Common myeloid progenitor, CD34-positive (primary cell): ENCODE measurements at regions not wholly inside any gene's neighbourhood (a gene's known extent, or its start where the extent isn't known, plus 50 kb on each side); places are given as distances from the start of the nearest gene placed in this dataset.

Source experiments
- CTCF ChIA-PET: fragments of 350-600 bp; sonication (Branson Sonifier 250); formaldehyde crosslinking; loops from one replicate; lab custom pipeline; 2021; ENCODE audit warnings: antibody characterized with exemption; lab: Charles Lee
- POLR2A ChIA-PET: fragments of 350-600 bp; sonication (Branson Sonifier 250); formaldehyde crosslinking; loops from one replicate; lab custom pipeline; 2021; ENCODE audit warnings: antibody characterized with exemption; lab: Charles Lee
- DNase-seq, 3 donors: peaks; one replicate each; pipeline versions ENCODE4 v3.0.0 to v3.0.0-alpha.2; 2013
- H3K27ac ChIP-seq, 2 experiments: 1 replicate in 1 of 2; 2 replicates in 1 of 2; pipeline ENCODE4 v1.7.0; 2013; ENCODE audit warnings: inconsistent platforms in 2 of 2, low read length in 2 of 2, mild to moderate bottlenecking in 2 of 2, low read depth in 1 of 2, moderate library complexity in 1 of 2; ENCODE audit not compliant: severe bottlenecking in 2 of 2, insufficient read depth in 1 of 2, poor library complexity in 1 of 2
- H3K27me3 ChIP-seq, 5 experiments: replicated peaks in 2 of 5; 1 replicate in 3 of 5; 2 replicates in 2 of 5; pipeline versions ENCODE4 v1.6.1 to v1.7.0; 2013; ENCODE audit warnings: low read length in 4 of 5, mild to moderate bottlenecking in 2 of 5, moderate library complexity in 2 of 5, inconsistent platforms in 1 of 5; ENCODE audit not compliant: insufficient read depth in 5 of 5, control insufficient read depth in 4 of 5
- H3K36me3 ChIP-seq, 4 experiments: 1 replicate in 2 of 4; 2 replicates in 2 of 4; pipeline versions ENCODE4 v1.6.1 to v1.7.0; 2013; ENCODE audit warnings: low read length in 3 of 4, control low read depth in 1 of 4, mild to moderate bottlenecking in 1 of 4; ENCODE audit not compliant: control insufficient read depth in 4 of 4, insufficient read depth in 4 of 4
- H3K4me1 ChIP-seq, 4 experiments: 1 replicate in 3 of 4; 2 replicates in 1 of 4; pipeline versions ENCODE4 v1.6.1 to v1.7.1; 2013; ENCODE audit warnings: low read length in 3 of 4, mild to moderate bottlenecking in 3 of 4, control low read depth in 1 of 4, inconsistent platforms in 1 of 4, moderate library complexity in 1 of 4; ENCODE audit not compliant: control insufficient read depth in 4 of 4, insufficient read depth in 4 of 4; ENCODE audit errors: control extremely low read depth in 1 of 4
- H3K4me3 ChIP-seq, 7 experiments: 1 replicate in 4 of 7; 2 replicates in 3 of 7; pipeline versions ENCODE4 v1.5.1 to v1.7.0; 2013; ENCODE audit warnings: mild to moderate bottlenecking in 7 of 7, low read length in 6 of 7, moderate library complexity in 6 of 7, inconsistent platforms in 2 of 7, low read depth in 2 of 7, control low read depth in 1 of 7; ENCODE audit not compliant: insufficient read depth in 4 of 7, control insufficient read depth in 1 of 7; ENCODE audit errors: extremely low read depth in 1 of 7
- H3K9me3 ChIP-seq, 5 experiments: 1 replicate in 4 of 5; 2 replicates in 1 of 5; pipeline versions ENCODE4 v1.6.1 to v1.7.1; 2013; ENCODE audit warnings: low read length in 4 of 5, mild to moderate bottlenecking in 2 of 5, inconsistent platforms in 1 of 5, low read depth in 1 of 5, moderate library complexity in 1 of 5; ENCODE audit not compliant: control insufficient read depth in 4 of 5, insufficient read depth in 2 of 5; ENCODE audit errors: control extremely low read depth in 1 of 5
- WGBS: methylation state at CpG from one replicate; pipeline ENCODE4 v1.1.5; 2013; ENCODE audit not compliant: insufficient coverage; 5-methylcytosine and 5-hydroxymethylcytosine counted together

- Histone ChIP-seq H3K9me3 (no peaks in the 10 kb centered on the region), H3K4me1 (peaks cover 0 to 6% (median 1%) of the 10 kb centered on the region in 4 experiments), H3K27ac (no peak overlapping the region), H3K4me3 (no peak overlapping the region), H3K27me3 (peaks cover 0 to 6% (median 3%) of the 10 kb centered on the region in 5 experiments), H3K36me3 (no peaks in the 10 kb centered on the region)
- DNase-seq = no peak
- ChIA-PET CTCF (no interaction called here), POLR2A (no interaction called here)
- 85% methylated on average over 12 of the region's 16 CpGs for WGBS
These were observed 147.0 kb upstream of the B3GAT1 start for GRCh38 chr11:134558916-134559601.

GRCh38 chr11:134558258-134558835 lies 146.3 kb upstream of the B3GAT1 start:
- WGBS = 90% methylated on average over 3 of the region's 4 CpGs
- no peak overlapping the region for H3K27ac ChIP-seq
- peaks cover 0 to 6% (median 1%) of the 10 kb centered on the region in 4 experiments for H3K4me1 ChIP-seq
- H3K27me3 ChIP-seq = peaks cover 0 to 6% (median 3%) of the 10 kb centered on the region in 5 experiments
- ChIA-PET POLR2A (no interaction called here), CTCF (no interaction called here)
- H3K9me3 ChIP-seq = no peaks in the 10 kb centered on the region
- no peaks in the 10 kb centered on the region for H3K36me3 ChIP-seq
- H3K4me3 ChIP-seq = no peak overlapping the region
- DNase-seq = no peak

- peaks cover 0 to 6% (median 3%) of the 10 kb centered on the region in 5 experiments for H3K27me3 ChIP-seq
- ChIA-PET CTCF (interaction anchor here (0.7 kb wide), 1 partner anchor 12 kb away, joined by 3 read pairs; no protein-coding TSS in a partner anchor), POLR2A (interaction anchor here (0.6 kb wide), 1 partner anchor 665 kb away, joined by 3 read pairs; no protein-coding TSS in a partner anchor)
- H3K9me3 ChIP-seq = no peaks in the 10 kb centered on the region
- WGBS = 88% methylated on average over 6 of the region's 6 CpGs
- peaks cover 0 to 6% (median 1%) of the 10 kb centered on the region in 4 experiments for H3K4me1 ChIP-seq
- no peaks in the 10 kb centered on the region for H3K36me3 ChIP-seq
- H3K27ac ChIP-seq = no peak overlapping the region
- no peak for DNase-seq
- H3K4me3 ChIP-seq = no peak overlapping the region
These were observed 145.7 kb upstream of the B3GAT1 start for GRCh38 chr11:134557571-134558257.

GRCh38 chr11:134556186-134556585 lies 144.1 kb upstream of the B3GAT1 start:
- WGBS = 100% methylated on average over 4 of the region's 4 CpGs
- H3K9me3 ChIP-seq = no peaks in the 10 kb centered on the region
- CTCF ChIA-PET = no interaction called here
- POLR2A ChIA-PET = no interaction called here
- DNase-seq = no peak
- no peak overlapping the region for H3K27ac ChIP-seq
- peaks cover under 1 to 6% (median 4%) of the 10 kb centered on the region in 5 experiments for H3K27me3 ChIP-seq
- H3K36me3 ChIP-seq = no peaks in the 10 kb centered on the region
- no peak overlapping the region for H3K4me3 ChIP-seq
- H3K4me1 ChIP-seq = peaks cover 0 to 6% (median 1%) of the 10 kb centered on the region in 4 experiments

- Histone ChIP-seq H3K27me3 (peaks cover 0 to 6% (median 4%) of the 10 kb centered on the region in 5 experiments), H3K4me3 (no peak overlapping the region), H3K27ac (no peak overlapping the region), H3K9me3 (no peaks in the 10 kb centered on the region), H3K36me3 (no peaks in the 10 kb centered on the region), H3K4me1 (peaks cover 0 to 6% (median 1%) of the 10 kb centered on the region in 4 experiments)
- DNase-seq = no peak
- 96% methylated on average over 5 of the region's 7 CpGs for WGBS
- CTCF ChIA-PET = no interaction called here
- POLR2A ChIA-PET = no interaction called here
These were observed 143.5 kb upstream of the B3GAT1 start for GRCh38 chr11:134555510-134555909.

GRCh38 chr11:134554861-134555260 lies 142.8 kb upstream of the B3GAT1 start:
- Histone ChIP-seq H3K27me3 (peaks cover 0 to 6% (median 4%) of the 10 kb centered on the region in 5 experiments), H3K36me3 (no peaks in the 10 kb centered on the region), H3K4me1 (peaks cover 0 to 2% (median 0%) of the 10 kb centered on the region in 4 experiments), H3K4me3 (no peak overlapping the region), H3K27ac (no peak overlapping the region), H3K9me3 (no peaks in the 10 kb centered on the region)
- 87% methylated on average over 3 of the region's 3 CpGs for WGBS
- POLR2A ChIA-PET = no interaction called here
- CTCF ChIA-PET = no interaction called here
- DNase-seq = no peak

- POLR2A ChIA-PET = no interaction called here
- peaks cover 0 to 6% (median 4%) of the 10 kb centered on the region in 5 experiments for H3K27me3 ChIP-seq
- no peaks in the 10 kb centered on the region for H3K9me3 ChIP-seq
- 86% methylated on average over 6 of the region's 6 CpGs for WGBS
- no peaks in the 10 kb centered on the region for H3K36me3 ChIP-seq
- CTCF ChIA-PET = no interaction called here
- no peak overlapping the region for H3K27ac ChIP-seq
- H3K4me3 ChIP-seq = no peak overlapping the region
- H3K4me1 ChIP-seq = no peaks in the 10 kb centered on the region
- DNase-seq = no peak
These were observed 142.1 kb upstream of the B3GAT1 start for GRCh38 chr11:134554106-134554505.
